Midbrain (tissue), 1 donor: ENCODE measurements at regions not wholly inside any gene's neighbourhood (a gene's known extent, or its start where the extent isn't known, plus 50 kb on each side); places are given as distances from the start of the nearest gene placed in this dataset.

Source experiments
- DNase-seq: peaks from one replicate; lab custom pipeline; 2025; lab: John Stamatoyannopoulos, UW

DNA sequence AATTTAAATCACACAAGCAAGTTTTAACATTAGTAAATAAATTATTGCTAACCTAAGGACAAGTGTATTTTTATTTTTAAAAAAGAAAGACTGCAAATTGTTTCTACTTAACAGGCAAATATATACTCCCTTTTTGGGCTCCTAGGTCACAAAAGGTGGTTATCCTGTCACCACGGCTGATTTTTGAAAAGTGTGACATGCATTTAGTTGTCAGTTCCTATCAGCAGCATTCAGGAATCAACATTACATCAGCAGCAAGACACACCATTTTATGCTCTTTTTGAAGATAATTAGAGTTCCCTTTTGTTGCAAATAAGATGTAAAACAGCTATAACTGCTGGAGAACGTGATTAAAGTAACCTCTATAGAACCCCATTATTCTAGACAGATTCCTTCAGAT, 357.5 kb upstream of the TMCO5A start:
- DNase-seq = no peak

DNA sequence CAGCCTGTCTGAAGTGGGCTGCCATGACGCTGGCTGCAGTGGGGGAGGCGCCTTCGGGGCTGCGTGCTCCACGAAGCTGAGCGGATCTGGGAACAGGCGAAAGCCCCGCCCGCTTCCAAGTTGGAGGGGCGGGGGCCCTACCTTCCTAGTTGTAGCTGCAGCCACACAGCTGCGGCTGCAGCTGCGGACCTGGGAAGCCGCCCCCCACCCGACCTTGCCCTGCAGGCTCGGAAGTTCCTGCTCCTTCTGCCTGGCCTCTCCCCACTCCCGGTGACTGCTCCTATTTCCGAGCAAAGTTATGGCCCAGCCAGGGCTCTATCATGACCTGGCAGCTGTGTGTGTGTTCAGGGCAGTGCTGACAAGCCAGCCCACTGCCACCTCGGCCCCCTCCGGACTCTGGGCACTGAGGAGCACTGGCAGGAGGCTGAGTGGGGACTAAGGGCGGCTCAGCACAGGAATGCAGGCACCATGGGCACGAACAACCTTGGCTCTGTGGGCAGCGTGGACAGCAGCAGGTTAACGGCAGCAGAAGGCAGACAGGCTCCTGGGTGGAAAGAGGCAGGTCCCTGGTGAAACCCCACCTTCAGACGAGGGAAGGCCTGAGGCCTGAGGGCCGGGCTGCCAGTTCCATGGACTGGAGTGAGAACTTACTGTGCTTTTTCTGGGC, 352.4 kb upstream of the TMCO5A start:
- no peak for DNase-seq

DNA sequence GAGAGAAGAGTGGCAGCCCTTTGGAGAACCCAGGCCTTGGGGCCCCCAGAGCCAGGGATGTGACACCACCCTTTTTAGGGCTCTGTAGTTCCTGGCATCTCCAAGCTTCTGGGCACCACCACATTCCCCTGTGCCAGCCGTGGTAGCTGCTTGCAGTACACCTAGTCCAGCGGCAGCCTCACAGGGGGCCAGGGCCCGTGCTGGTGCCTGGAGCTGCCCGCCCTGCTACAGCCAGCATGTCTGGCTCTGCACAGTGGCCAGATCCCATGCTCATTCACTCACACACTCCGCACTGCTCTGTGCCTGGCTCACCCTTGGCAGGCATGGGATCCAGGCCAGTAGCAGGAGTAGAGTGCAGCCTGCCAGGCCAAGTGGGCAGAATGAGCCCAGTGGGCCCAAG, 351.6 kb upstream of the TMCO5A start:
- no peak for DNase-seq

DNA sequence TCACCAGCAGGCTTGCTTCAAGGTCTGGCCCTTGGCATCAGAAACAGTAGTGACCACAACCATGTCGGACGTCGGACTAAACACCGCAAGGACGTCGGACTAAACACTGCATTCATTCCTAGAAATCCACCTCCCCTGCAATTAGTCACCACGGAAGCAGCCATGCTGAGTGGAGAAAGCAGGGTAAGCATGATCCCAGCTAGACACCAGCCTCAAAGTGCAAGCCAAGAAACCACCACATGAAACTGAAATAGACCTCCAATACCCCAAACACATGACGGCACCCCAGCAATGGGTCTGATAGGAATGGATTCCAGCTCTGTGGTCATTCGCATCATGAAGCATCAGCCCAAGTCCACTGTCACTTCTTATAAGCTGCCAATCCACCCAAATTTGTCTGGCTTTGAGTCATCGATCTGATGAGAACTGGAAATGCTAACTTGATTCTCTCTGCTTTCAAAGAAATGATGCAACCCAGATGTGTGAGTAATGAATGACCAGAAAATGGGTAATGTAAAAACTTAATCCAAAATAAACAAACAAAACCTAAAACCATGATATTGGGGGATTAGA, 348.3 kb upstream of the TMCO5A start:
- no peak for DNase-seq

DNA sequence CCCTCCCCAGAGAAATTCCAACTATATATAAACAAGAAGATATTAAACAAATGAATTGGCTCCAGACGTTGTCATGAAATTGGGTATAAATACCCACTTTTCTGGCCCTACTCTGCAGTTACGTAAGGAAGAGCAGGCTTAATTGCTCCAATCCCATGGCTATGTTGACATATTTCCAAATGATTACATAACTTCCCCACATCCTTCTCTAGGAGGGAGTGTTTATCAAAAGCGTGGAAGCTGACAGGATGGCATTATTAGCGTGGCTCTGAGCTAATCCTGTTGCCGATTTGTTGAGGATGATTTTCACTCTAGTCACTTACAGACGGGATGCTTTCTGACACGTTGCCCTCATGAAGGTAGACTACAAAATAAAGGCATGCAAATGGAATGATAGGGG, 347.5 kb upstream of the TMCO5A start:
- DNase-seq = no peak

DNA sequence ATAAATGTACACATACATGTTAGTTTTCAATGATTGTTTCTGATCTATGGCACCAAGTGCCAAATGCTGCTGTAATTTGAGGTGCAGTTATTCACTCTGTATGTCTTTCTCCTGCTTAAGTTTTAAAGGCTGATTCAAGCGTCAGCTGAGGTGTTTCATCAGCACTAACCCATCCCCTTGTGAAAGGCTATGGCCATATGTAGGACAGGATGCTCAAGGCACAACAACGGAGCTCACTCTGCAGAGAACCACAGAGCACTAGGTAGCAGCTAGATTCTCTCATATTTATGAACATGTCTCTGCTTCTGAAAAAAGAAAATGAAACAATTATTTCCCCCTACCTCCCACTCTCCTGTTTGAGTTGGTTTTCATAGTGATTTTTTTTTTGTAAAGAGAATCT, 340.0 kb upstream of the TMCO5A start:
- no peak for DNase-seq

DNA sequence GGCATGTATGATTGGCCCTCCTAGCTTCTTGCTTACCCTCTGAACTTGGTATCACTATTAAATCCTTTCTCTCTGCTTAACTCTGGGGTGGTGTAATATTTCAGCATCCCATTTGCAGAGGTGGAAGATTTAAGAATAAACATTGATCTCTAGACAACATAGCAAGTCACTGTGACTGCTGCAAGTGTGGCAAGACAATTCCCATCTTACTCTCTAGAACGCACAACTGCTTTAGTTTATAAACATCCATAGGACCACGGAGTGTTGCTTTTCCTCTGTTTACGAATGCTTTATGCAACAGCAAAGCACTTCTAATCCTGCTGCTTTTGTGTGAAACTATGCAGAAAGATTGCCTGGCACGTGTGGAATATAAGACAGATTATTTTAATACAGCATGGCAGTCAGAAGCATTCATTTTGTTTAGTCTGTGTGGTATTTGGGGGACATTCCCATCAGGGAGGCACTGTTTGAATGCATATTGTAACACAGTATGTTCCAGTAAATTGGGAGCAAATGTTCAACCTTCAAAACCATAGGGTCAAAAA, 338.9 kb upstream of the TMCO5A start:
- DNase-seq = no peak

DNA sequence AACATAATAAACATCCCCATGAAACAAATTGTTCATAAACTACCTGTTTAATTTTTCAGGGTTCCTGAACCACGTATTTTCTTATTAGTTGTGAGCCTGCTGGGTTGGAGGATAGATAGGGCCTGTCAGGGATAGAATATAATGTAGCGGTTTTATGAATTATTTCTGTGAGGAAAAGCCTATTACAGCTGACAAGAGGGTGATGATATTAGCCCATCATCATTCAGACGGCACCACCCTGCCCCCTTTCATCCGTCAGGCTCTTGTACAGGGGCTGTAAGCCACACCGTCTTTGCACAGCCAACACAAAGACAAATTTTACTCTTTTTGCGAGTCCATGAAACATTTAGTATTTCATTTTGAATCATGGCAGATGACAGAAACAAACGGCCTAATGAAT, 335.3 kb upstream of the TMCO5A start:
- DNase-seq = no peak

DNA sequence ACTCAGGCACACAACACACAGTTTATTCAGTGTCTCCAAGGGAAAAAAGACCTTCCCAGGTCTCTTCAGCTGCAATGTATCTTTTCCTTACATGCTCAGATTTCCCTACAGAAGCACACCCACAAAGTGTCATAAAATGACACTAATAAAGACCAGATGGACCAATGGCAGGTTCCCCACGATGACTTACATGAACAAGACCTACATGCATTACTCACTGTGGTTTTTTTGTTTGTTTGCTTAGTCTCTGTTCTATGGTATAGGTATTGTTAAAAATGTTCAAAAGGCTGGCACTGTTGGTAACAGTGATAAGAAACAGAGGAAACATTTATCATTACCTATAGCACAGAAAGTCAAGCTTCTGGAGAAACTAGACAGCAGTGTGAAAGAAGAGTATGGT, 318.2 kb upstream of the TMCO5A start:
- DNase-seq = no peak

DNA sequence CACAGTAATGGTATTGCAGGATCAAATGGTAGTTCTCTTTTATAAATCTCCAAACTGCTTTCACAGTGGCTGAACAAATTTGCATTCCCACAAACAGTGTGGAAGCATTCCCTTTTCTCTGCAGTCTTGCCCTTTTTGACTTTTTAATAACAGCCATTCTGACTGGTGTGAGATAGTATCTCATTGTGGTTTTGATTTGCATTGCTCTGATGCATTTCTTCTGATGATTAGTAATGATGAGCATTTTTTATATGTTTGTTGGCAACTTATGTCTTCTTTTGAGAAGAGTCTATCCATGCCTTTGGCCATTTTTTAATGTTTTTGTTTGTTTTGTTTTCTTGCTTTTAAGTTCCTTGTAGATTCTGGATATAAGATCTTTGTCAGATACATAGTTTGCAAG, 316.1 kb upstream of the TMCO5A start:
- no peak for DNase-seq

DNA sequence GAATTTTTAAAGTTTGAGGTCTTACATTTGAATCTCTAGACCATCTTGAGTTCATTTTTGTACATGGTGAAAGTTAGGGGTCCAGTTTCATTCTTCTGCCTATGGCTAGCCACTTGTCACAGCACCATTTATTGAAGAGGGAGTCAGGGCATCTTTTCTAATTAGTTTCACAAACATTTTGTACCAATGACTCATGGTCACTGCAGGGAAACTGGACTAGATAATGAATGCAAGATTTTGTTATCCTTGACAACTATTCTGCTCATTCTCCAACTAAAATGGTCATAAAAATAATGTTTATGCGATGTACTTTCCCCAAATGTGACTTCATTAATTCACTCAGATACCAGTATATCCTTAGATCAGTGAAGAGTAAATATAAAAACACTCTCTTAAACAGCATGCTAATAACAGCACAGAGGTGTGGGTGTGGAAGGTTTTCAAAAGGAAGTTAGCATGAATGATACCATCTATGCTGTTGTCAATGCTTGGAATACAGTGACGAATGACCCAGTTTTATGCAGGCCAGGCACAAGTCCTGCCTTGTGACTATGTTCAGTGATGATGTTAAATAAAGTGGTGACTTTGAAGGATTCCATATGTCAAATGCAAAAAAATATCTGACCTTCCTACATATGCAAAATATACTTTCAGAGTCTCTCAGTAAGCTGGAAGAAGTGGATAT, 314.9 kb upstream of the TMCO5A start:
- no peak for DNase-seq

DNA sequence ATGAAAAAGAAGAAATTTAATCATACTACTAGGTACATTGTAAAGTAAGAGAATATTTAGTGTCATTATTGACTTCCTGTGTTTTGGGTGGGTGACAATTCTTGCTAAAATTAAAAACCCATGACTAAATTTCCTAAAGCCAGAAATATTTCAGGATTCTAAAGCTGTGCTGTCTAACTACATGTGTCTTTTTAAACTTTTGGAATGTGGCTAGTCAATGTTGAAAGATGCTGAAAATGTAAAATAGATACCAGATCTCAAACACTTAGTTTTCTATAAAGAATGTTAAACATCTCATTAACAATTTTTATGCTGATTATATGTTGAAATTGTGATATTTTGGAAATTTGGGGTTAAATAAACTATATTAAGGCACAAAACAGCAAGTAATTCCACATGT, 308.9 kb upstream of the TMCO5A start:
- no peak for DNase-seq

DNA sequence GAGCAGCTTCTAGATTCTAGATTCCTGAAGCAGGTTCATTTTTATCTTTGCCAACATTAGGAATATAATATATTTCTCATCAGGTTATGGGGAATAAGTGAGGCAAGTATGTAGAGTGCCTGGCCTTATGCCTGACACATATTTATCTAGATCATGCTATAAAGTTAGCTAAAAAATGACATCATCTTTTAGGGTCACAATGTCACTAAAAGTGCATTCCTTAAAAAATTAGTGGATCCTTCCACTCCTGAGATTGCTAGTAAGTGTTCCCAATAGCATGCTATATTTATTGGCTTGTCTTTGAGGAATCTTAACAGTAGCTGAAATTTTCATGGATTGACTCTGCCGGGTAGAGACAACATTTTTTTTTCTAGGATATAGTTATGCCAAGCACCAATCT, 305.9 kb upstream of the TMCO5A start:
- DNase-seq = no peak

DNA sequence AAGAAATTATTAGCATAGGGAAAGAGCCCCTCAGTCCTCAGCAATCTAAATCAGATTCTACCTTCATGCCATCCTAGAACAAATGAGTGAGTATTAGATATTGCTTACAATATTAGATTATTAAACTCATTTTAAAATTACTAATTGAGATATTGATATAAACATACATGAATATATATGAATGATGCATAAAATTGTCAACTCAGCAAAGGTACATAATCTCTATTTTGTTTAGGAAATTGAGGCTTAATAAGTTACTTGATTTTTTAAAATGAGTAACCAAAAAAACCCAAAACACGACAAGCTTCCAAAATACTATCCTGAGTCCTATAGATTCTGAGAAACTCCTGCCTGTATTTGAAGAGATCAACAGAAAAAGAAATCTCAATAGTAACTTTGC, 297.7 kb upstream of the TMCO5A start:
- no peak for DNase-seq

DNA sequence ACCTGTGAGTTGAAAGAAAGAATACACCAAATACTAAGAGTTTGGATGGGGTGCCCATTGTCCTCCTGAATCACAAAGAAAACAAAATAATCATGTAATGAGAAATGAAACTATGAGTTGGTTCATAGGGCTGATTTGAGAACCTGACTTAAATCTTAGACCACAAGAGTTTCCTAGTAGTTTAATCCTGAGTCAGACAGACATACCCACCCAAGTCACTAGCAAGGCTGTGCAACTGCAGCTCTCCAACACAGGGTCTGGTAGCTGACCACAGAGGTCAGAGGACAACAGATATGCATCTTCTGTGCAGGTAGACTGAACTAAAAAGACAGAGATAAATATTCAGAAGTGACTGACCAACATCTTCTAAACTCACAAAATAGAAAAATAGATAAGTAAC, 296.3 kb upstream of the TMCO5A start:
- DNase-seq = no peak

DNA sequence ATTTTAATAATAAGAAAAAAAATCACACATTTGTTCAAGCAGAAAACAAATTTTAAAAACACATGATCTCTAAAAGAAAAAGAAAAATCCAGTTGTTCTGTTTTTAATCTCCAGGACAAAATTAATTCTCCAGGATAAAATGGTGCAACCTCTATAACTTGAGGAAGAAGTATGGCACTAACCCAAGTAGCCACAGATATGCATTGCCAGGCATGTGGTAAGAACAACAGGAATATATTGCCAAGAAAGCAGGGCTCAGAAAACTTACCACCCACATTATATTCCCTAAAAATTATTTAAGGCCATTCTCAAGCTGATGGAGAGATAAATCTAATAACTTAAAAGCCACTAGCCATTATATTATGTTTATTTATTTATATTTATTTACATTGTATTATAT, 295.7 kb upstream of the TMCO5A start:
- DNase-seq = no peak

DNA sequence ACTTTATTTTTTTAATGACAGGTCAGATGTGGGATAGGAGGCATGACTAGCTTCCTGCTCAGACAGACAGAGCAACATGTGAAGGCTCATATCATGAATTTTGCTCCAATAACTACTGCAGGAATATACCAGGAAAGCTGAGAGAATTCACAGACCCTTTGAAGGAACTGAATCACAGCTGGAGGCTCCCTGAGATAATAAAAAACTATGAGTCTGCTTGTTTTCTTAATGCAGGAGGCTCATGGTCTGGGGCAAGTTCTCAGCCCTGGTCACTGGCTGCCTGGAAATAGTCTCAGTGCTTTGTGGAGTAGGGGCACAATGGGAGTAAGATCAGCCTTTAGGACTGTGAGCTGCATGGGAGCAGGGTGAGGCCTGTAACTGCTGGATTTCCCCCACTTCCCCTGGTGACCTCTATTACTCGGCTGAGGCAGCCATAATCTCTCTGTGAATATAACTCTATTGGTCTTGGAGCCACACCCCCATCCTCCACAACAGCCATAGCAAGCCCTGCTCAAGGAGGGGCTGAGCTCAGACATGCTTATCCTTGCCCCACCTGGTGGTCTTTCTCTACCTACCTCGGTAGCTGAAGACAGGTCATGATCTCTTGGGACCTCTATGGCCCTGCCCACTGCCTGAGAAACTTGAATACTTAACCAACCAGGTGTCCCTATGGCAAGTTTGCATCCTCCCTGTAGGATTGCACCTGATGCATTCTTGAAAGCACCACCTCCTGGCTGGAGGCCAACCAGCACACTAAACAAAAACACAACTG, 281.6 kb upstream of the TMCO5A start:
- DNase-seq = no peak

DNA sequence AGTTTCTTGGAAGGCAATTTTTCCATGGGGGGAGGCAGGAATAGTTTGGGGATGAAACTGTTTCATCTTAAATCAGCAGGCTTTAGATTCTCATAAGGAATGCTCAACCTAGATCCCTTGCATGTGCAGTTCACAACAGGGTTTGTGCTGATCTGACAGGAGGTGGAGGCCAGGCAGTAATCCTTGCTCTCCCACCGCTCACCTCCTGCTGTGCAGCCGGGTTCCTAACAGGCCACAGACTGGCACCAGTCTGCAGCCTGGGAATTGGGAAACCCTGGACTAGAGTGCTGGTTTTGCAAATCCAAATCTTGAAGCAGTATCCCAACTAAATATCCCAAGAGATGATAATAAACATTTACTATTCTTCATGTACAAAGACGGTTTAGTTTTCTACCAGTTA, 256.3 kb upstream of the TMCO5A start:
- DNase-seq = no peak

DNA sequence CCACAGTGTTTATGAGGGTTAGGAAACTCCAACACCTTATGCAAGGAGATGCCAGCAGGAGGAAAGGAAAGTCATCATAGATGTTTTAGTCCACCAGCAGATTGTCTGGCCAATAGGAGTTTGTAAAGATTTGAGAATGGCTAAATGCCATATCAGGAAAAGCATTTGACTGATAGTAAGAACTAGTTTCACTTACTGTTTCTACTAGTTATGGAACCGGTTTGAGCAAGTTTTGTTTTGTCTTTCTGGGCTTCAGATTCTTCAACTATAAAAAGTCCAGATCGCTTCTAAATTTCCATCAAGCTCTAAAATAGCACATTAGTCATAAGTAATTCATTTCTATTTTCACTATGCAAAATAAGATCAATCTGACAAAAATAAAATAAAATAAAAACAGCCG, 254.8 kb upstream of the TMCO5A start:
- no peak for DNase-seq

DNA sequence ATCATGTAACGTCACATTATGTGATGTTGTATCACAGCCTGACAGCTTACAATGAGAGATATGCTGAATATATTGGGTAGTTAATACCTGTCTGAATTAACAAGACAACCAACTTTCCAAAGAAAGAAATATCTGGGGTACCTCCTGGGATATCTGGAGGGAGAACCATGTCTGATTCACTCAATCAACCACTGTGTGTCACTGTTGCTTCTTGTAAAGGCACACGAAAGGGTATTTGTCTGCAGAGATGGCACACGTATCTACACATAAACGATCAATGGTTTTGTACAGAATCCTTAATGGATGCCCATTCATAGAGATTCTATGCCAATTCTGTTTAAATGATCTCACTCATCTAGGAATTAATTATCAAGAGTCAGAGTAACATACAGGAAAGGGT, 252.1 kb upstream of the TMCO5A start:
- no peak for DNase-seq

DNA sequence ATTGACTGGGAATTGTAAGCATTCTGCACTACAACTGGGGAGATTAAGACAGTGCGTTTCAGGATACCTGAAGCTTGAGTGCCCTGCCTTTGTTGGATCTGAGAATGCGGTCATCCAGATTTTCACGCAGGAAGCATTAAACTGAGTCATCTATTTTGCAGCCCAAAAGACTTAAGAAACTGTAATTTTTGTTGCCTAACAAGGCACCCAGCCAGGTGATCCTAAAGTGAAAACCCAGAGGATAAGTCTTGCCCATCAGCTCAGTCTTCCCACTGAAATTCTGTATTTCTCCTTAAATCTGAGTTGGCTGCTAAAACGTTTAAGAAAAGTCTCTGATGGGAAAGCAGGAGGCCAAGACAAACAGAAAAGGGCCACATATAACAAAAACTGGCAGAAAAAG, 242.5 kb upstream of the TMCO5A start:
- DNase-seq = no peak

DNA sequence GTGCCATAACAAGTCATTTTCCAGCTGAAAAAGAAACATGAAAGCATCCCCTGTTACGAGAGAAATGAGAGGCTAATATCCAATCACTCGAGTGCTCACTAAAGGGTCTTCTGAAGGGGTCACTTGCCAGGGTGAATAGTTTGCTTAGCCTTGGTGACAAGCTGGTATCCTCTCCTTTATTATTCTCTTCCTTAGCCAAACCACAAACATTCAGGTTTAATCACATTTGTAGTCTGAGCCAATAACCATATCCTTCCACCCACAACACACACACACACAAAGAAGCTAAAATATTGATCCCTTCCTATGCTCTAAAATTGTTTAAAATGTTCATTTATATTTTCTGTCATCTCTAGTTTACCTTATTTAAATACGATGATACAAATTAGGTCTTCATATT, 240.5 kb upstream of the TMCO5A start:
- no peak for DNase-seq

DNA sequence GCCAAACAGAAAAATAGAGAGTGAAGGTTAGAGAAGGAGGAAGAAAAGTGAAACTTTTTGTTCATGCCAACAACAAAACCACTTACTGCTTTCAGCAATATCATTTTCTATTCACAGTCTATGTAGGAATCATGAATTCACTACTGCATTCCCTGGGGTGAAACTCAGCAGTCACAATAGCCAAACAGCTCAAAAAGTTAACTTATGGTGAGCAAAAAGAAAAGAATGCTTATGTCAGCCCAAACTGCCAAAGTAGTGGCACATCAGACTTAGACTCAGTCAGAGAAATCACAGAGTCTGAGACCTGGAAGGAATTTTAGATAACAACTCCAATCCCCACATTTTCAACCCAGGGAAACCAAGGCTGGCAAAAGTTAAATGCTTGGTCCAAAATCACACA, 238.7 kb upstream of the TMCO5A start:
- DNase-seq = no peak
